Panc1 (cell line): ENCODE measurements at regions not wholly inside any gene's neighbourhood (a gene's known extent, or its start where the extent isn't known, plus 50 kb on each side); places are given as distances from the start of the nearest gene placed in this dataset.

Experiments
- ATAC-seq: fragments of 200-7000 bp; cut with Tn5 transposase; 2 replicates; pipeline ENCODE4 v1.9.1; 2020; ENCODE audit warnings: mild to moderate bottlenecking, moderate library complexity
- BruUV-seq: library from RNA; stranded (reverse); fragments of 400-500 nt; replicated peaks from 2 replicates; lab custom pipeline; 2021; lab: Mats Ljungman, UMichigan
- CTCF ChIA-PET: fragments of 300-600 bp; sonication (Branson Sonifier 250); formaldehyde crosslinking; loops from one replicate; lab custom pipeline; 2022; ENCODE audit warnings: antibody characterized with exemption; lab: Charles Lee
- POLR2A ChIA-PET: fragments of 300-600 bp; sonication (Branson Sonifier 250); formaldehyde crosslinking; loops from one replicate; lab custom pipeline; 2022; ENCODE audit warnings: antibody characterized with exemption; lab: Charles Lee
- DNase-seq: peaks from one replicate; pipeline ENCODE4 v3.0.0-alpha.2; 2010; ENCODE audit warnings: low read depth, low spot score
- H3K27ac ChIP-seq: 2 replicates; pipeline ENCODE4 v1.5.1; 2011; ENCODE audit warnings: mild to moderate bottlenecking, low read length, inconsistent platforms
- H3K27me3 ChIP-seq: fragments of 200-500 bp; sonication (Bioruptor generic); 2 replicates; pipeline ENCODE4 v1.6.0; 2014; ENCODE audit warnings: low read length, inconsistent platforms; ENCODE audit not compliant: control insufficient read depth, insufficient read depth
- H3K36me3 ChIP-seq: fragments of 200-500 bp; sonication (Bioruptor generic); 2 replicates; pipeline ENCODE4 v1.5.1; 2014; ENCODE audit warnings: inconsistent platforms, mild to moderate bottlenecking, low read length, moderate library complexity; ENCODE audit not compliant: control insufficient read depth, insufficient read depth
- H3K4me1 ChIP-seq: 2 replicates; pipeline ENCODE4 v1.5.1; 2011; ENCODE audit warnings: inconsistent platforms, mild to moderate bottlenecking, low read length, moderate library complexity; ENCODE audit not compliant: control insufficient read depth, insufficient read depth
- H3K4me3 ChIP-seq, 2 experiments: 2 replicates each; pipeline ENCODE4 v1.5.1; 2011 to 2012; ENCODE audit warnings: low read depth in 2 of 2, low read length in 2 of 2, mild to moderate bottlenecking in 2 of 2, inconsistent platforms in 1 of 2, moderate library complexity in 1 of 2
- H3K9me3 ChIP-seq: fragments of 200-500 bp; sonication (Bioruptor generic); 2 replicates; pipeline ENCODE4 v1.5.1; 2014; ENCODE audit warnings: low read depth, mild to moderate bottlenecking, inconsistent platforms, low read length, moderate library complexity; ENCODE audit not compliant: control insufficient read depth, insufficient read depth
- CTCF ChIP-seq: fragments of 450-650 bp; IDR thresholded peaks from 2 replicates; pipeline ENCODE4 v1.5.1; 2017; ENCODE audit warnings: mild to moderate bottlenecking
- POLR2AphosphoS5 ChIP-seq: IDR thresholded peaks from 2 replicates; pipeline ENCODE4 v1.6.1; 2012; ENCODE audit warnings: mild to moderate bottlenecking, low read depth, low read length, moderate library complexity
- REST ChIP-seq, 2 experiments: IDR thresholded peaks; 2 replicates each; pipeline ENCODE4 v1.6.1; 2011 to 2012; ENCODE audit warnings: low read depth in 2 of 2, control low read depth in 1 of 2, low read length in 1 of 2, mild to moderate bottlenecking in 1 of 2, moderate library complexity in 1 of 2; ENCODE audit not compliant: insufficient read depth in 1 of 2
- SIN3A ChIP-seq: IDR thresholded peaks from 2 replicates; pipeline ENCODE4 v1.6.1; 2012; ENCODE audit warnings: low read depth, mild to moderate bottlenecking, low read length, moderate library complexity, borderline replicate concordance; ENCODE audit not compliant: insufficient read depth
- TCF7L2 ChIP-seq: IDR thresholded peaks from 2 replicates; pipeline ENCODE4 v1.6.1; 2011; ENCODE audit warnings: mild to moderate bottlenecking, low read depth, low read length, inconsistent platforms
- in situ Hi-C: cut with HindIII; loops from 2 replicates; pipeline ENCODE4 v1.10.0; 2016; ENCODE audit warnings: low sequenced_read_pairs, low pct_unique_long_range_greater_than_20kb
- intact Hi-C: fragments of 100-400 bp; cut with micrococcal nuclease; formaldehyde crosslinking; loops from one replicate; pipeline ENCODE4 v1.10.0; 2022; ENCODE audit not compliant: unreplicated experiment

DNA sequence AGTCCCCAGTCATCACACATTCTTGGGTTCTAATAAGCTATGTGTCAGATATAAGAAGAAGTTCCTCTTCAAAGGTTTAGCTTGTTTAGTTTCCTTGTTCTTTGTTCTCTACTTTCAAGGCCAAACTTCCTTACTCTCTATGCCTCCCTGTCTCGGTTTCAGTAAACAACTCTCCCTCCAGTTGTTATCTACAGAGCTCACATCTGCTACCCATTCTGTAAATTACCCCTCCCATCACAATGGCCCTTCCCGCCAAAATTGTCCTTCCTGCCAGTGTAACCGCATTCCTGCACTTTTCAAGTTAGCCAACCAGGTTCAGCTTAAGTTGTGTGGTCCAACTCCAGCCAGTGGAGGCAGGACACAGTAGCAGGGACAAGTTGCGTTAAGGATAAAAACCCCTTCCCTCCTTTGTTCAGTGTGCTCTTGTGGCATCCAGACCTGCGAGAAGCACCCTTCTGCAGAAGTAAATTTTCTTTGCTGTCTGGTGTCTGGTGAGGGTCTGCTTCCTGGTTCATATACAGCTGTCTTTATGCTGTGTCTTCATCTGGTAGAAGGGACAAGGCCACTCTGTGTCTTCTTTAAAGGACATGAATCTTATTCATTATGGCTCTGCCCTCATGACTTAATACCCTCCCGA lies 342.1 kb upstream of the GRM7 start:
- Histone ChIP-seq H3K4me1 (no peaks in the 10 kb centered on the region), H3K27ac (no peak overlapping the region), H3K4me3 (no peak overlapping the region), H3K36me3 (no peaks in the 10 kb centered on the region), H3K9me3 (no peaks in the 10 kb centered on the region), H3K27me3 (no peaks in the 10 kb centered on the region)
- intact Hi-C loops (no loop called here), in situ Hi-C loops (no loop called here)
- DNase-seq (no peak), ATAC-seq (no peak)
- BruUV-seq, result no TSS peak
- CTCF ChIA-PET, result no interaction called here
- POLR2A ChIA-PET, result no interaction called here
- no peak for TF ChIP-seq TCF7L2
- no peak for TF ChIP-seq CTCF
- no peak for TF ChIP-seq SIN3A

GRCh38 chr3:6521369-6522113 lies 339.4 kb upstream of the GRM7 start:
- in situ Hi-C loops (no loop called here), intact Hi-C loops (no loop called here)
- ChIA-PET CTCF (no interaction called here), POLR2A (no interaction called here)
- DNase-seq (no peak), ATAC-seq (no peak)
- BruUV-seq, result no TSS peak
- no peak for TF ChIP-seq REST (IDR thresholded peaks at IDR 0.05; ENCODE audit: insufficient read depth in 1 of 2, low read depth in 2 of 2, low read length in 1 of 2)
- no peak for TF ChIP-seq CTCF
- no peak for TF ChIP-seq POLR2AphosphoS5
- Histone ChIP-seq H3K4me1 (no peaks in the 10 kb centered on the region), H3K9me3 (no peaks in the 10 kb centered on the region), H3K27me3 (no peaks in the 10 kb centered on the region), H3K36me3 (no peaks in the 10 kb centered on the region), H3K4me3 (no peak overlapping the region), H3K27ac (no peak overlapping the region)
